Mucosa of descending colon (tissue), 3 donors: ENCODE measurements at regions not wholly inside any gene's neighbourhood (a gene's known extent, or its start where the extent isn't known, plus 50 kb on each side); places are given as distances from the start of the nearest gene placed in this dataset.

Experiments
- ATAC-seq: fragments of 200-7000 bp; cut with Tn5 transposase; one replicate; pipeline ENCODE4 v1.9.1; 2020; ENCODE audit warnings: mild to moderate bottlenecking, moderate library complexity
- DNase-seq, 3 donors: peaks; one replicate each; pipeline ENCODE4 v3.0.0-alpha.2; 2020
- H3K36me3 ChIP-seq: fragments of 200-600 bp; one replicate; pipeline ENCODE4 v1.8.0; 2021; ENCODE audit warnings: low read depth, mild to moderate bottlenecking
- H3K4me1 ChIP-seq: fragments of 200-600 bp; one replicate; pipeline ENCODE4 v1.8.0; 2021; ENCODE audit warnings: low read depth, mild to moderate bottlenecking
- H3K4me3 ChIP-seq: fragments of 200-600 bp; one replicate; pipeline ENCODE4 v1.8.0; 2021; ENCODE audit warnings: mild to moderate bottlenecking
- H3K9me3 ChIP-seq: fragments of 200-600 bp; one replicate; pipeline ENCODE4 v1.8.0; 2021; ENCODE audit warnings: mild to moderate bottlenecking
- CTCF ChIP-seq: fragments of 200-600 bp; IDR thresholded peaks from one replicate; pipeline ENCODE4 v1.8.0; 2022; ENCODE audit warnings: antibody characterized with exemption, mild to moderate bottlenecking
- intact Hi-C, 2 donors: fragments of 100-400 bp; cut with DNase I in 1 of 2; cut with micrococcal nuclease in 1 of 2; formaldehyde crosslinking; loops; one replicate each; pipeline versions ENCODE4 v1.11.0 to v1.11.1; 2022; cut with DNase I, micrococcal nuclease
- donor health status: DM: no; HTN: no; CAD: no; lungs with moderate emphysema.
- donor health status: DM: no; HTN: no; CAD: no.
- donor health status: DM: no; HTN: yes; CAD: no.

- Histone ChIP-seq H3K4me1 (no peaks in the 10 kb centered on the region), H3K36me3 (no peaks in the 10 kb centered on the region), H3K4me3 (no peak overlapping the region), H3K9me3 (no peaks in the 10 kb centered on the region)
- ATAC-seq (no peak), DNase-seq (no peak)
- TF ChIP-seq CTCF: no peak
- intact Hi-C loops: no loop called here
These were observed 436.9 kb downstream of the SLC4A3 start for GRCh38 chr2:220064111-220065030.

GRCh38 chr2:220065581-220065980 lies 438.2 kb downstream of the SLC4A3 start:
- Histone ChIP-seq H3K36me3 (no peaks in the 10 kb centered on the region), H3K9me3 (no peaks in the 10 kb centered on the region), H3K4me1 (no peaks in the 10 kb centered on the region), H3K4me3 (no peak overlapping the region)
- ATAC-seq (no peak), DNase-seq (no peak)
- no peak for TF ChIP-seq CTCF
- intact Hi-C loops: no loop called here

- H3K36me3 ChIP-seq: no peaks in the 10 kb centered on the region
- ATAC-seq: no peak
- DNase-seq: no peak
These were observed 441.4 kb downstream of the SLC4A3 start for GRCh38 chr2:220068846-220069245.

GRCh38 chr2:220070349-220070748 lies 442.9 kb downstream of the SLC4A3 start:
- Histone ChIP-seq H3K9me3 (no peaks in the 10 kb centered on the region), H3K4me1 (no peaks in the 10 kb centered on the region), H3K4me3 (no peak overlapping the region), H3K36me3 (no peaks in the 10 kb centered on the region)
- no peak for TF ChIP-seq CTCF
- ATAC-seq (no peak), DNase-seq (no peak)
- intact Hi-C loops: no loop called here

More at GRCh38 chr2:220068846-220069245, 441.4 kb downstream of the SLC4A3 start:
- H3K9me3 ChIP-seq: no peaks in the 10 kb centered on the region
- no peaks in the 10 kb centered on the region for H3K4me1 ChIP-seq
- intact Hi-C loops: no loop called here
- TF ChIP-seq CTCF: no peak
- no peak overlapping the region for H3K4me3 ChIP-seq

GRCh38 chr2:220071696-220072095 lies 444.3 kb downstream of the SLC4A3 start:
- DNase-seq: no peak
- TF ChIP-seq CTCF: no peak
- no peak for ATAC-seq

More at GRCh38 chr2:220071696-220072095, 444.3 kb downstream of the SLC4A3 start:
- H3K36me3 ChIP-seq: no peaks in the 10 kb centered on the region
- H3K9me3 ChIP-seq: no peaks in the 10 kb centered on the region
- intact Hi-C loops: no loop called here
- no peak overlapping the region for H3K4me3 ChIP-seq
- no peaks in the 10 kb centered on the region for H3K4me1 ChIP-seq
